Stimulated activated CD8-positive, alpha-beta memory T cell treated with anti-CD3 and anti-CD28 coated beads, Interleukin-12 subunit alpha, Interleukin-12 subunit beta, amount 100 ng/mL, for 4 hours (primary cell): ENCODE measurements at regions not wholly inside any gene's neighbourhood (a gene's known extent, or its start where the extent isn't known, plus 50 kb on each side); places are given as distances from the start of the nearest gene placed in this dataset.
"Not testable (repeated sequence)": the region's sequence is repeated elsewhere in the genome, so short reads cannot be mapped to it uniquely, and the experiment has no call there.

Experiments
- DNase-seq: peaks from one replicate; pipeline ENCODE4 v3.0.0-alpha.2; 2020; ENCODE audit warnings: low read depth

GRCh38 chr12:31820832-31821231 is 92.0 kb upstream of the AMN1 start:
- DNase-seq = no peak

- DNase-seq = no peak
Measured at GRCh38 chr12:31819427-31819826, 90.6 kb upstream of the AMN1 start.

GRCh38 chr12:31818623-31819268 is 89.9 kb upstream of the AMN1 start:
- DNase-seq = no peak

DNA sequence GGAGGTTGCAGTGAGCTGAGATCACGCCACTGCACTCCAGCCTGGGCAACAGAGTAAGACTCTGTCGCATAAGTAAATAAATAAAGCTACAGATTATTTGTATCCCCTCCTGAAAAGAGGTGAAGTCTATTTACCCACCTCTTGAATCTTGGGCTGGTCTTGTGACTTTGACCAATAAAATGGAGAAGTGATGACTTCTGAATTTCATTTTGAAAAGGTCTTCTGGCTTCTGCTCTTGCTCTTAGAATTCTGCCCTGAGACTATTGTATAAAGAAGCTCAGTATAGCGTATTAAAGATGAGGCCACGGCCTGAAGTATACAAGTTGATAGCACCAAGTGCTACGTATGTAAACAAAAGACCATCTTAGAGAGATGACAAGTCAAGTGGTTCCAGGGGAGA is 88.3 kb upstream of the AMN1 start:
- no peak for DNase-seq

GRCh38 chr12:31815096-31815495 is 86.3 kb upstream of the AMN1 start:
- no peak for DNase-seq

DNA sequence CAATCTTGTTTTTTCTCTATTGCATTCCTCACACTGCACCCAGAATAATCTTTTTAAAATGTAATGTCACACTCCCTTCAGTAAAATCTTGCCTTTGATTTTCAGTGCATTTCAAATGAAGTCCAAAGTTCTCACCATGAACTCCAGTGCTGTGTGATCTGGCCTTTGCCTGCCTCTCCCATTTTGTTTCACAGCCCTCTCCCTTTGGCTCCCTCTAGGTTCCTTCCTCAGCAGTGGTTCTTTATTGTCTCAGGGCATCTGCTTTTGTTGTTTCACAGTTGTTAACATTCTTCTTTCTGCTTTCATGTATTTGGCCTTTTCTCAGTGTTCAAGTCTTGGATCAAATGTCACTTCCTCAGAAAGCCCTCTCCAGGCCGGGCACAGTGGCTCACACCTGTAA is 84.5 kb upstream of the AMN1 start:
- no peak for DNase-seq

DNA sequence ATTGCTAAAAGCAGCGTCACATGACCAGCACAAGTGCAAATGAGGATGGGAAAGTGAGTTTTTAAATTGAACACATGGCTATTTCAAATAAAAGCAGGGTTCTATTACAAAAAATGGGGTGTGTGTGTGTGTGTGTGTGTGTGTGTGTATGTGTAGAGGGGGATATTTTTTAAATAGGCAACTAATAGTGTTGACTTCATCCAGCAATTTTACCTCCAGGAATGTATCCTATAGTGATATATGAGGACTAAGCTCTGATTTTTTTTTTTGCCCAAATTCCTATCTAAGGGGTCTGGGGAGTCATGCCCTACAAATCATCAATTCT is 78.9 kb upstream of the AMN1 start:
- DNase-seq = no peak

- peak; percentile 15 for DNase-seq
Measured at GRCh38 chr12:31807081-31807772, 78.4 kb upstream of the AMN1 start.

GRCh38 chr12:31805681-31806080 is 76.9 kb upstream of the AMN1 start:
- DNase-seq = not testable (repeated sequence)

DNA sequence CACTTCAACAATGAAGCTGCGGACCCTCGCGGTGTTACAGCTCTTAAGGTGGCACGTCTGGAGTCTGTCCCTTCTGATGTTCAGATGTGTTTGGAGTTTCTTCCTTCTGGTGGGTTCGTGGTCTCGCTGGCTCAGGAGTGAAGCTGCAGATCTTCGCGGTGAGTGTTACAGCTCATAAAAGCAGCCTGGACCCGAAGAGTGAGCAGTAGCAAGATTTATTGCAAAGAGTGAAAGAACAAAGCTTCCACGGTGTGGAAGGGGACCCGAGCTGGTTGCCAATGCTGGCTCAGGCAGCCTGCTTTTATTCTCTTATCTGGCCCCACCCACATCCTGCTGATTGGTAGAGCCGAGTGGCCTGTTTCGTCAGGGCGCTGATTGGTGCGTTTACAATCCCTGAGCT is 75.9 kb upstream of the AMN1 start:
- not testable (repeated sequence) for DNase-seq

DNA sequence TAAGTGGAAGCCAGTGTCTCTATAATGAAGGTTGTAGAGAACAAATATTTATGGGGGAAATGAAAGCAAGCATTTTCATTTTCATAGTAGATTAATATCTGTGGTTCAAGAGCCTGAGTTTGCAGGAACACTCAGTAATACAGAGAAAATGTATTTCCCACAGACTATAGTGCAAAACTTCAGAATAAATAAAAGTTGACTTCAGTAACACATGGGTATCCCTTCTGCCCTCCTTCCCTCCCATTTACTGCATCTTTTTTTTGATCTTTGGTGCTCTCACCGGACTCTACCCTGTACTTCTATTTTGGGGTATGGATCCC is 75.3 kb upstream of the AMN1 start:
- no peak for DNase-seq

DNA sequence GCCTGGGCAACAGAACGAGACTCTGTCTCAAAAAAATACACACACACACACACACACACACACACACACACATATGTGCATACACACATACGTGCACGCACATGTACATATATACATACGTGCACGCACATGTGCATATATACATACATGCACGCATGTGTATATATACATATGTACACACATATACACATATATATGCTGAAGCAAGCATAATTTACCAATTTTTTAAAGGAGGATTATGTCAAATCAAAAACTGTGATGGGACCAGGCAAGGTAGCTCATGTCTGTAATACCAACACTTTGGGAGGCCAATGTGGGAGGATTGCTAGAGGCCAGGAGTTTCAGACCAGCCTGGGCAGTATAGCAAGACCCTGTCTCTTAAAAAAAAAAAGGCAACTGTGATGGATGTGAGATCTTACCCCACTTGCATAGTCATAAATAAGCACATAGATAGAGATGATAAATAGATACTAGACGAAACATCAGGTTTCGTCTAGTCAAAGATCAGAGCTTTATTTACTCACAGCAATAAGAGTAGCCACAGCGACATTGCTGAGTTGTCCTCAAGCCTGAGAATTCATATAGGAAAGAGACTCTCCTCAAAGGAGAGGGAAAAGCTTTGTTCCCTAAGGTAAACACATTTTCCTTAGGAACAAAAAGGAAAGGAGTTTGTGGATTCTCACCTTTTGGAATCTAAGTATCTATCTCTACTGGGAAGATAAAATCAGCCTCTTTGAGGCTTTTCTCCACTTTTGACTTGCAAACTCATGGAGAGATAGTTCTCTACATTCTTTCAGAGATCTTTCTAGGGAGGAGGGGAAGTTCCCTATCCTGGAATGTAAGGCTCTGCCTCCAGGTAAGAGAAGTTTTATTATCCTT is 74.7 kb upstream of the AMN1 start:
- DNase-seq = no peak

DNA sequence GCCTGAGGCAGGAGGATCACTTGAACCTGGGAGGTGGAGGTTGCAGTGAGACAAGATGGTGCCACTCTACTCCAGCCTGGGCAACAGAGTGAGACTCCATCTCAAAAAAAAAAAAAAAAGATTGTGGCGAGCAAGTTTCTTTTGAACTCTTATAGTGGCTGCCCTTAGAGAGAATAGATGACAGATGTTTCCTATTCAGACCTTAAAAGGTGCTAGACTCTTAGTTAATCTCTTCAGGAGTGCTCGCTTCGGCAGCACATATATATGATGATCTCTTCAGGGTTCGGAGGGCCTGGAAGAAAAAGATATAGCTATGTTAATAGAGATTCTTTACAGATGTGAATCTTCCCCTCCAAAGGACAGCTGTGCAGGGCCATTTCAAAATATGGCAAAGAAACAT is 73.1 kb upstream of the AMN1 start:
- DNase-seq = no peak

GRCh38 chr12:31797230-31797872 is 68.5 kb upstream of the AMN1 start:
- no peak for DNase-seq

GRCh38 chr12:31796270-31796951 is 67.6 kb upstream of the AMN1 start:
- no peak for DNase-seq

- no peak for DNase-seq
Measured at GRCh38 chr12:31794745-31795144, 65.9 kb upstream of the AMN1 start.

DNA sequence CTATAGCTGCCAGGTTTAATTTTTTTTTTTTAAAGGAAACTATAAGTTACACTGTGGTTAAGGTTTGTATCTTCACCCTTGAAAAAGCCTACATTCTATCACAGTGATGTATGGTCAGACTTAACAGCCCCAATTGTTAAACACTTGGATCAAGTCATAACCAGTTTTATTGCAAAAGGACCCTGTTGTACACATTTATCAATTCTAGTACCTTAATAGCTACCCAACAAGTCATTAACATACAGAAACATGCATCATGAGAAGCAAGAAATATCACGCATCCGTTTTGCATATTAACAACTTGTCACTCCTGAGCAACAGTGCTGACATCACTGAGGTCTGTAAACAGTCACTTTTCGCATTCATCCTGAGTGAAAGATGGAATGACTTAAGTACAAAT is 62.4 kb upstream of the AMN1 start:
- not testable (repeated sequence) for DNase-seq

GRCh38 chr12:31790759-31791158 is 61.9 kb upstream of the AMN1 start:
- DNase-seq = no peak

DNA sequence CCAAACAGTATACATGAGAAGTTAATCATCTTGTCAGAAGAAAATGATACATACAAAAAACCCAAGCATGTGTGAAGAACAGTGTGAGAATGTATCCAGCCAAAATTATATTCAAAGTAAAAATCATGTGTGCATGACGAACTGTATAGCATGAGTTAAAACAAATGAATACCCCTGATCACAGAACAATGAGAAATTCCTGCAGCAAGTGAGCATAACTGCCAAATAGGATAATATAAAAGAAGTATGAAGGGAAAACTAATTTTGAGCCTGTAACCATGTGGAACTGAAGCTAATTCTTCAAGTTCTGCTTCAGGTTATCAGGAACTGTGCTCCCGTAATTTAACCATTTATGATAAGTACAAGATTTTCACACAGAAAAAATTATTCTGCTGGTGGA is 56.5 kb upstream of the AMN1 start:
- DNase-seq = no peak

DNA sequence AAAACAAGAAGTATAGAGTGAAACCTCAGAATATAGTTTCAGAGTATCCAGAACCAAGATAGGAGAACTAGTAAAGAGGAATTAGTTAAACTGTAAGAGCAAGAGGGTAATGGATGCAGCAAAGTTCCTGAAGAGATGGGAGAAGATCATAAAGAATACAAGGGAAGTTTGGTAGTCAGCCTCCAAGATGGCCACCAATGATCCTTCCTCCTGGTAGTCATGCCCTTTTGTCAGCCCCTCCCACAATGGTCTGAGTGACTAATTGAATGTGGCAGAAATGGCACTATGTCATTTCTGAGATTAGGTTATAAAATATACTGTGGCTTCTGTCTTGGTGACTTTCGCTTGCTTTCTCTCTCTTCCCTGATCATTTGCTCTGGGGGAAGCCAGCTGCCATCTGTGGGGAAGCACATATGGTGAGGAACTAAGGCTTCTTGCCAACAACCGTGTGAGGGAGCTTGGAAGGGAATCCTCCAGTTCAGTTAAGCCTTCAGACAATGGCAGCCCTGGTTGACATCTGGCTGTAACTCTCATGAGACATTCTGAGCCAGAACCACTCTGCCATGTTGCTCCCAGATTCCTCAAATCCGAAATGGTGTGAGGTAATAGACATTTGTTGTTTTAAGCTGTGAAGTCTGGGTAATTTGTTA is 55.3 kb upstream of the AMN1 start:
- DNase-seq = no peak

DNA sequence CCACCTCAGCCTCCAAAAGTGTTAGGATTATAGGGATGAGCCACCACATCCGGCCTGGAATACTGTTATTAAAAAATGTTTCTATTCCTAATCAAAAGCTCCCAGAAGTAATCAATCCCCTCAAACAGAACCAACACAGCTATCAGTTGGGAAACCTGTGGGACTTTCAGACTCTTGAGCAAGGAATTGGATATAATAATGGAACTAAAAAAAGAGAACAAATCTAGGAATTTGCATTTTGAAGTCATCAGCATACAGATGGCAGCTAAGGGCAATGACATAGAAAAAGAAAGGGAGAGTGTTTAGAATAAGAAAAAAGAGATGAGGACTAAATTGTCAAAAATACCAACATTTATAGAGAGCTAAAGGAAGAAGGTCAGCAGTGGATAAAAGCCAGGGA is 54.7 kb upstream of the AMN1 start:
- no peak for DNase-seq
